ENCODE measurements at regions not wholly inside any gene's neighbourhood (a gene's known extent, or its start where the extent isn't known, plus 50 kb on each side); places are given as distances from the start of the nearest gene placed in this dataset.

GRCh38 chr14:98140862-98141530 is 1131.0 kb downstream of the BCL11B start:
- DNase-seq = no peak

GRCh38 chr14:98143566-98143965 is 1128.4 kb downstream of the BCL11B start:
- DNase-seq = no peak

- no peak for DNase-seq
Measured at GRCh38 chr14:98144964-98145363, 1127.0 kb downstream of the BCL11B start.

GRCh38 chr14:98146416-98146815 is 1125.6 kb downstream of the BCL11B start:
- DNase-seq = no peak

- DNase-seq = no peak
Measured at GRCh38 chr14:98154254-98154653, 1117.7 kb downstream of the BCL11B start.

- DNase-seq = no peak
Measured at GRCh38 chr14:98156411-98156810, 1115.6 kb downstream of the BCL11B start.

- no peak for DNase-seq
Measured at GRCh38 chr14:98160901-98161300, 1111.1 kb downstream of the BCL11B start.

- no peak for DNase-seq
Measured at GRCh38 chr14:98161356-98161755, 1110.6 kb downstream of the BCL11B start.

GRCh38 chr14:98162856-98163805 is 1108.9 kb downstream of the BCL11B start:
- DNase-seq = no peak

GRCh38 chr14:98163873-98164272 is 1108.1 kb downstream of the BCL11B start:
- DNase-seq = no peak

GRCh38 chr14:98165976-98166375 is 1106.0 kb downstream of the BCL11B start:
- DNase-seq = no peak

- no peak for DNase-seq
Measured at GRCh38 chr14:98167275-98167674, 1104.7 kb downstream of the BCL11B start.

- no peak for DNase-seq
Measured at GRCh38 chr14:98167705-98168104, 1104.3 kb downstream of the BCL11B start.

GRCh38 chr14:98168211-98168985 is 1103.6 kb downstream of the BCL11B start:
- no peak for DNase-seq

GRCh38 chr14:98169170-98169587 is 1102.8 kb downstream of the BCL11B start:
- DNase-seq = no peak

- no peak for DNase-seq
Measured at GRCh38 chr14:98170575-98170974, 1101.4 kb downstream of the BCL11B start.

GRCh38 chr14:98171654-98172053 is 1100.3 kb downstream of the BCL11B start:
- no peak for DNase-seq

GRCh38 chr14:98172243-98172778 is 1099.7 kb downstream of the BCL11B start:
- no peak for DNase-seq

- DNase-seq = no peak
Measured at GRCh38 chr14:98173305-98173704, 1098.7 kb downstream of the BCL11B start.

- DNase-seq = no peak
Measured at GRCh38 chr14:98174041-98174440, 1098.0 kb downstream of the BCL11B start.

- DNase-seq = no peak
Measured at GRCh38 chr14:98175436-98175835, 1096.6 kb downstream of the BCL11B start.

GRCh38 chr14:98175881-98176280 is 1096.1 kb downstream of the BCL11B start:
- DNase-seq = no peak

- DNase-seq = no peak
Measured at GRCh38 chr14:98176892-98177291, 1095.1 kb downstream of the BCL11B start.
